ENCODE measurements at regions not wholly inside any gene's neighbourhood (a gene's known extent, or its start where the extent isn't known, plus 50 kb on each side); places are given as distances from the start of the nearest gene placed in this dataset.
A peak's percentile ranks its signal among the peaks of the same experiment; 100 is the strongest.

DNA sequence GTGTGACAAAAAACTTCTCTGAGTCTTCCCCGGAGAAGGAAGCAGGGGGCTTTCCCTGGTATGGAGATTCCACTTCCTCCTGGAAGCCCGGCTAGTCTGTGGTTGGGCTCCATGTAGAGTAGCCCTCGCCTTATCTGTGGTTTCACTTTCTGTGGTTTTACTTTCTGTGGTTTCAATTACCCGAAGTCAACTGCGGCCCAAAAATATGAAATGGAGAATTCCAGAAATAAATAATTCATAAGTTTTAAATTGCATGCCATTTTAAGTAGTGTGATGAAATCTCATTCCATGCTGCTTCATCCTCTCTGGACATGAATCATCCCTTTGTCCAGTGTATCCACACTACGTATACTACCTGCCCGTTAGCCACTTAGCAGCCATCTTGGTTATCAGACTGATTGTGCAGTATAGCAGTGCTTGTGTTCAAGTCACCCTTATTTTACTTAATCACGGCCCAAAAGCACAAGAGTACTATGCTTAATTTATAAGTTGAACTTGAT, 275.0 kb upstream of the SESN3 start:
- no peak overlapping the region for H3K4me3 ChIP-seq (ENCODE audit: low read depth, low read length)
- H4K12ac ChIP-seq (ENCODE audit: low read depth, low read length): no peak overlapping the region
- H3K23ac ChIP-seq (ENCODE audit: low read length): no peak overlapping the region
- peaks cover 1% of the 10 kb centered on the region for H3K9me3 ChIP-seq (ENCODE audit: insufficient read depth, low read depth, low read length)
- no peak overlapping the region for H2BK12ac ChIP-seq (ENCODE audit: low read length)
- H3K79me2 ChIP-seq (ENCODE audit: control insufficient read depth, insufficient read depth, low read length, poor library complexity): no peaks in the 10 kb centered on the region
- WGBS (ENCODE audit: extremely low coverage, insufficient coverage, insufficient read length): no CpG with 5 or more reads among the region's 8 CpGs
- no peak overlapping the region for H3K18ac ChIP-seq (ENCODE audit: low read length)
- no peak overlapping the region for H2AK5ac ChIP-seq (ENCODE audit: low read length)
- peak overlapping the region; percentile 3 for H4K91ac ChIP-seq (ENCODE audit: low read depth, low read length)
- no peak overlapping the region for H2BK120ac ChIP-seq (ENCODE audit: insufficient read depth, low read length, poor library complexity)
- H3K9ac ChIP-seq (ENCODE audit: low read length): no peak overlapping the region
- no peaks in the 10 kb centered on the region for H3K79me1 ChIP-seq (ENCODE audit: low read length)
- H3K27ac ChIP-seq (ENCODE audit: low read depth, low read length): no peak overlapping the region
- no peak overlapping the region for H3K4me2 ChIP-seq (ENCODE audit: low read length)
- H3K4me1 ChIP-seq (ENCODE audit: control insufficient read depth in 1 of 2, insufficient read depth in 2 of 2, low read length in 2 of 2): peaks cover 5 to 7% of the 10 kb centered on the region in 2 experiments
- peak in 1 of 2 donors; percentile 24 for DNase-seq
- H2BK5ac ChIP-seq (ENCODE audit: low read depth, low read length, poor library complexity): no peak overlapping the region
- H3K36me3 ChIP-seq (ENCODE audit: control insufficient read depth in 1 of 2, insufficient read depth in 2 of 2, low read length in 2 of 2): no peaks in the 10 kb centered on the region
- no peaks in the 10 kb centered on the region for H3K27me3 ChIP-seq (ENCODE audit: insufficient read depth, low read length)
- no peak overlapping the region for H3K4ac ChIP-seq (ENCODE audit: low read depth, low read length)
- no peak overlapping the region for H3K14ac ChIP-seq (ENCODE audit: low read length)
- H4K8ac ChIP-seq (ENCODE audit: low read depth, low read length): no peak overlapping the region
- no peak overlapping the region for H2AFZ ChIP-seq (ENCODE audit: insufficient read depth, low read length, poor library complexity)

DNA sequence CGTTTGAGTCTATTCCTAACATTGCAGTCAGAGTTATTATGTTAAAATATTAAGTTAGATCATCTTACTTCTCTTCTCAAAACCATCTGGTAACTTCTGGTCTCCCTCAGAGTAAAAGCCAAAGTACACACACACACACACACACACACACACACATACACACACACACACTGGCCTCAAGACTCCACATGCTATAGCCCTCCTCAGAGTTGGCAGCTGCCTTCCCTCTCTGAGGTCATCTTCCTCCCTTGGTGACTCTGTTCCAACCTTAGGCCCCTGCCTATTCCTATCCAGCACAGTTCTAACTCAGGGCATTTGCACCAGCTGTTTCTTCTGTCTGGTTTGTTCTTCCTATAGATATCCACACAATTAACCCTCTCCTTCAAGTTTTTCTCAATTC, 272.0 kb upstream of the SESN3 start:
- no peaks in the 10 kb centered on the region for H3K36me3 ChIP-seq (ENCODE audit: control insufficient read depth in 1 of 2, insufficient read depth in 2 of 2, low read length in 2 of 2)
- no peak overlapping the region for H3K23ac ChIP-seq (ENCODE audit: low read length)
- H3K4me3 ChIP-seq (ENCODE audit: low read depth, low read length): no peak overlapping the region
- H3K27me3 ChIP-seq (ENCODE audit: insufficient read depth, low read length): no peaks in the 10 kb centered on the region
- no peak overlapping the region for H3K9ac ChIP-seq (ENCODE audit: low read length)
- no peak for DNase-seq
- no CpG with 5 or more reads among the region's 1 CpG for WGBS (ENCODE audit: extremely low coverage, insufficient coverage, insufficient read length)
- peaks cover 1% of the 10 kb centered on the region for H3K9me3 ChIP-seq (ENCODE audit: insufficient read depth, low read depth, low read length)
- no peak overlapping the region for H4K12ac ChIP-seq (ENCODE audit: low read depth, low read length)
- no peak overlapping the region for H2BK120ac ChIP-seq (ENCODE audit: insufficient read depth, low read length, poor library complexity)
- no peak overlapping the region for H4K8ac ChIP-seq (ENCODE audit: low read depth, low read length)
- no peak overlapping the region for H3K4ac ChIP-seq (ENCODE audit: low read depth, low read length)
- peak overlapping the region; percentile 26 for H4K91ac ChIP-seq (ENCODE audit: low read depth, low read length)
- no peak overlapping the region for H3K18ac ChIP-seq (ENCODE audit: low read length)
- H3K79me1 ChIP-seq (ENCODE audit: low read length): no peaks in the 10 kb centered on the region
- peaks cover 5 to 20% of the 10 kb centered on the region in 2 experiments for H3K4me1 ChIP-seq (ENCODE audit: control insufficient read depth in 1 of 2, insufficient read depth in 2 of 2, low read length in 2 of 2)
- no peak overlapping the region for H2AK5ac ChIP-seq (ENCODE audit: low read length)
- no peak overlapping the region for H2BK12ac ChIP-seq (ENCODE audit: low read length)
- H2BK5ac ChIP-seq (ENCODE audit: low read depth, low read length, poor library complexity): no peak overlapping the region
- H3K14ac ChIP-seq (ENCODE audit: low read length): no peak overlapping the region
- no peaks in the 10 kb centered on the region for H3K79me2 ChIP-seq (ENCODE audit: control insufficient read depth, insufficient read depth, low read length, poor library complexity)
- no peak overlapping the region for H3K4me2 ChIP-seq (ENCODE audit: low read length)
- no peak overlapping the region for H2AFZ ChIP-seq (ENCODE audit: insufficient read depth, low read length, poor library complexity)
- H3K27ac ChIP-seq (ENCODE audit: low read depth, low read length): no peak overlapping the region

DNA sequence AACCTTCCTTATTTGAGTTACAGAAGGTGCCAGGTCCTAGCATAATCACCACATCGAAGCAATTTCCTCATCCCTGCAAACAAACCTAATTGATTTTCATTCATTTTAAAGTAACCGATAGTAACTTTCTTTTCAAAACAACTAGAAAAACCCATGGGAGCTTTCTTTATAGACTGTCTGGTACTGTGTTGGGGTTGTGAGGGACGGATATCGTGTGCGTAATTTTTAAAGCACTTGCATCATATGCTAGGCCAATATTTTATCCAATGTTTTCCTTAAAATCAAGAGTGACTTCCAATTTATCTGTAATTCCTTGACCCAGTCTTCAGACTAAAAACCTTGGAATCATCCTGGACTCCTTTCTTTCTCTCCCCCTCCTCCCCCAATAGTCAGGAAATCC, 271.5 kb upstream of the SESN3 start:
- no peak overlapping the region for H4K12ac ChIP-seq (ENCODE audit: low read depth, low read length)
- peaks cover under 1% of the 10 kb centered on the region for H3K79me1 ChIP-seq (ENCODE audit: low read length)
- H3K18ac ChIP-seq (ENCODE audit: low read length): no peak overlapping the region
- no peak overlapping the region for H3K4ac ChIP-seq (ENCODE audit: low read depth, low read length)
- no peak overlapping the region for H2AFZ ChIP-seq (ENCODE audit: insufficient read depth, low read length, poor library complexity)
- H3K9ac ChIP-seq (ENCODE audit: low read length): no peak overlapping the region
- H4K91ac ChIP-seq (ENCODE audit: low read depth, low read length): no peak overlapping the region
- no peak overlapping the region for H2AK5ac ChIP-seq (ENCODE audit: low read length)
- H3K27me3 ChIP-seq (ENCODE audit: insufficient read depth, low read length): no peaks in the 10 kb centered on the region
- H3K14ac ChIP-seq (ENCODE audit: low read length): no peak overlapping the region
- H2BK120ac ChIP-seq (ENCODE audit: insufficient read depth, low read length, poor library complexity): no peak overlapping the region
- no peaks in the 10 kb centered on the region for H3K79me2 ChIP-seq (ENCODE audit: control insufficient read depth, insufficient read depth, low read length, poor library complexity)
- H3K23ac ChIP-seq (ENCODE audit: low read length): no peak overlapping the region
- no peak overlapping the region for H4K8ac ChIP-seq (ENCODE audit: low read depth, low read length)
- no CpG with 5 or more reads among the region's 5 CpGs for WGBS (ENCODE audit: extremely low coverage, insufficient coverage, insufficient read length)
- peaks cover 1% of the 10 kb centered on the region for H3K9me3 ChIP-seq (ENCODE audit: insufficient read depth, low read depth, low read length)
- H3K4me1 ChIP-seq (ENCODE audit: control insufficient read depth in 1 of 2, insufficient read depth in 2 of 2, low read length in 2 of 2): peaks cover 5 to 20% of the 10 kb centered on the region in 2 experiments
- H2BK5ac ChIP-seq (ENCODE audit: low read depth, low read length, poor library complexity): no peak overlapping the region
- H3K4me3 ChIP-seq (ENCODE audit: low read depth, low read length): no peak overlapping the region
- H2BK12ac ChIP-seq (ENCODE audit: low read length): no peak overlapping the region
- no peaks in the 10 kb centered on the region for H3K36me3 ChIP-seq (ENCODE audit: control insufficient read depth in 1 of 2, insufficient read depth in 2 of 2, low read length in 2 of 2)
- no peak overlapping the region for H3K4me2 ChIP-seq (ENCODE audit: low read length)
- H3K27ac ChIP-seq (ENCODE audit: low read depth, low read length): no peak overlapping the region
- DNase-seq: no peak

DNA sequence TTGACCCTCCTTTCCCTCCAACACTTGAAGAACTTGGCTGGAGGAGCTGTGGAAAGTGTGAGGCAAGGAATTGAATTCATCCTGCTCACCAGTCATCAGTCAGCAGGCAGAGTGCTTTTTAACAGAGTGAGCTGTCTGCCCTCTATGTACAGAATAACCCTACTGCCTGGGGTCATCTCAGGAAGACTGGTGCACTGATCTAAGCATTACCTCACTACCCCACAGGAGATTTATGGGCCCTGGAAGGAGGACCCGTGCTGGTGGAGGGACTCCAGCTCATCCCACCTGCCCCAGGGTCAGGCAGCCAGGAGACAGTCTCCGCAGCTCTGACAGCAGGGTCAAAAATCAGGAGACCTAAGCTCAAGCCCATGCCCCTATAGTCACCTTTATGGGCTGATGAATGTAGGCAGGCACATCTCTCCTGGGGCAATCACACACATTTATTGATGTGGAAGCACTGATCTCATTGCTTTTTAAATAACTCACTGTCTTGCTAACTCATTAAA, 270.8 kb upstream of the SESN3 start:
- whole genome bisulfite sequencing (ENCODE audit: extremely low coverage, insufficient coverage, insufficient read length): no CpG with 5 or more reads among the region's 2 CpGs
- peaks cover 5 to 20% of the 10 kb centered on the region in 2 experiments for H3K4me1 ChIP-seq (ENCODE audit: control insufficient read depth in 1 of 2, insufficient read depth in 2 of 2, low read length in 2 of 2)
- no peak overlapping the region for H4K91ac ChIP-seq (ENCODE audit: low read depth, low read length)
- no peaks in the 10 kb centered on the region for H3K36me3 ChIP-seq (ENCODE audit: control insufficient read depth in 1 of 2, insufficient read depth in 2 of 2, low read length in 2 of 2)
- no peak overlapping the region for H4K12ac ChIP-seq (ENCODE audit: low read depth, low read length)
- H3K27me3 ChIP-seq (ENCODE audit: insufficient read depth, low read length): no peaks in the 10 kb centered on the region
- DNase-seq: no peak
- no peak overlapping the region for H2BK120ac ChIP-seq (ENCODE audit: insufficient read depth, low read length, poor library complexity)
- no peak overlapping the region for H3K9ac ChIP-seq (ENCODE audit: low read length)
- H2AK5ac ChIP-seq (ENCODE audit: low read length): no peak overlapping the region
- H3K4me2 ChIP-seq (ENCODE audit: low read length): no peak overlapping the region
- H3K79me1 ChIP-seq (ENCODE audit: low read length): peaks cover 2% of the 10 kb centered on the region
- H3K4ac ChIP-seq (ENCODE audit: low read depth, low read length): no peak overlapping the region
- peak overlapping the region; percentile 46 for H3K27ac ChIP-seq (ENCODE audit: low read depth, low read length)
- no peak overlapping the region for H3K18ac ChIP-seq (ENCODE audit: low read length)
- no peak overlapping the region for H2AFZ ChIP-seq (ENCODE audit: insufficient read depth, low read length, poor library complexity)
- H3K14ac ChIP-seq (ENCODE audit: low read length): no peak overlapping the region
- H2BK5ac ChIP-seq (ENCODE audit: low read depth, low read length, poor library complexity): no peak overlapping the region
- H3K4me3 ChIP-seq (ENCODE audit: low read depth, low read length): no peak overlapping the region
- H3K9me3 ChIP-seq (ENCODE audit: insufficient read depth, low read depth, low read length): peaks cover 1% of the 10 kb centered on the region
- no peaks in the 10 kb centered on the region for H3K79me2 ChIP-seq (ENCODE audit: control insufficient read depth, insufficient read depth, low read length, poor library complexity)
- H2BK12ac ChIP-seq (ENCODE audit: low read length): no peak overlapping the region
- no peak overlapping the region for H3K23ac ChIP-seq (ENCODE audit: low read length)
- no peak overlapping the region for H4K8ac ChIP-seq (ENCODE audit: low read depth, low read length)
